PFSK-1 (cell line): ENCODE measurements at regions not wholly inside any gene's neighbourhood (a gene's known extent, or its start where the extent isn't known, plus 50 kb on each side); places are given as distances from the start of the nearest gene placed in this dataset.

Experiments used
- FOXP2 ChIP-seq: optimal IDR thresholded peaks from 2 replicates; pipeline ENCODE3; 2011; ENCODE audit warnings: borderline replicate concordance, control low read depth, inconsistent platforms; ENCODE audit not compliant: insufficient read depth; ENCODE audit errors: extremely low read length, extremely low read depth
- POLR2AphosphoS5 ChIP-seq: IDR thresholded peaks from 2 replicates; pipeline ENCODE4 v1.6.1; 2012; ENCODE audit warnings: low read depth, mild to moderate bottlenecking, control low read depth, low read length, moderate library complexity
- SIN3A ChIP-seq: IDR thresholded peaks from 2 replicates; pipeline ENCODE4 v1.6.1; 2012; ENCODE audit warnings: mild to moderate bottlenecking, low read length, moderate library complexity, borderline replicate concordance; ENCODE audit not compliant: insufficient read depth
- TAF1 ChIP-seq: IDR thresholded peaks from 2 replicates; pipeline ENCODE4 v1.6.1; 2012; ENCODE audit warnings: low read length, control low read depth, borderline replicate concordance; ENCODE audit not compliant: insufficient read depth
- TF ChIP-seq, protein P1 (sequence below), 2 experiments: IDR thresholded peaks; 2 replicates each; pipeline versions ENCODE4 v1.6.1 to v1.8.0; 2011 to 2012; ENCODE audit warnings: low read depth in 2 of 2, low read length in 2 of 2, control low read depth in 1 of 2, inconsistent platforms in 1 of 2, mild to moderate bottlenecking in 1 of 2, moderate library complexity in 1 of 2; ENCODE audit not compliant: insufficient read depth in 1 of 2

DNA sequence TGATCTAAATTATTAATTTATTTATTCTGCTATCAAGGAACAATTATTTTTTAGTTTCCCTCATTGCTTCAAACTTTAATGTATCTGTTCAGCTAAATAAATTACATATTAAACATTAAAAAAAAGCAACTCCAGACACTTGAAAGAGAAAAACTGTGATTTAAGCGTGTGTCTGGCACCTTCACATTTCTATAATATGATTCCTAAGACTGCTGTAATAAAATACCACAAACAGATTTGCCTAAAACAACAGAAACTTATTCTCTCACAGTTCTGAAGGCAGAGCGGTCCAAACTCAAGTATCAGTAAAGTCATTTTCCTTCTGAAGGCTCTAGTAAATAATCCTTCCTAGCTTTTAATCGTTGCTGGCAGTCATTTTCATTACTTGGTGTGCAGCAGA lies 580.4 kb upstream of the KCND2 start:
- no peak for TF ChIP-seq FOXP2
- TF ChIP-seq TAF1 = no peak
- TF ChIP-seq, protein P1, sequence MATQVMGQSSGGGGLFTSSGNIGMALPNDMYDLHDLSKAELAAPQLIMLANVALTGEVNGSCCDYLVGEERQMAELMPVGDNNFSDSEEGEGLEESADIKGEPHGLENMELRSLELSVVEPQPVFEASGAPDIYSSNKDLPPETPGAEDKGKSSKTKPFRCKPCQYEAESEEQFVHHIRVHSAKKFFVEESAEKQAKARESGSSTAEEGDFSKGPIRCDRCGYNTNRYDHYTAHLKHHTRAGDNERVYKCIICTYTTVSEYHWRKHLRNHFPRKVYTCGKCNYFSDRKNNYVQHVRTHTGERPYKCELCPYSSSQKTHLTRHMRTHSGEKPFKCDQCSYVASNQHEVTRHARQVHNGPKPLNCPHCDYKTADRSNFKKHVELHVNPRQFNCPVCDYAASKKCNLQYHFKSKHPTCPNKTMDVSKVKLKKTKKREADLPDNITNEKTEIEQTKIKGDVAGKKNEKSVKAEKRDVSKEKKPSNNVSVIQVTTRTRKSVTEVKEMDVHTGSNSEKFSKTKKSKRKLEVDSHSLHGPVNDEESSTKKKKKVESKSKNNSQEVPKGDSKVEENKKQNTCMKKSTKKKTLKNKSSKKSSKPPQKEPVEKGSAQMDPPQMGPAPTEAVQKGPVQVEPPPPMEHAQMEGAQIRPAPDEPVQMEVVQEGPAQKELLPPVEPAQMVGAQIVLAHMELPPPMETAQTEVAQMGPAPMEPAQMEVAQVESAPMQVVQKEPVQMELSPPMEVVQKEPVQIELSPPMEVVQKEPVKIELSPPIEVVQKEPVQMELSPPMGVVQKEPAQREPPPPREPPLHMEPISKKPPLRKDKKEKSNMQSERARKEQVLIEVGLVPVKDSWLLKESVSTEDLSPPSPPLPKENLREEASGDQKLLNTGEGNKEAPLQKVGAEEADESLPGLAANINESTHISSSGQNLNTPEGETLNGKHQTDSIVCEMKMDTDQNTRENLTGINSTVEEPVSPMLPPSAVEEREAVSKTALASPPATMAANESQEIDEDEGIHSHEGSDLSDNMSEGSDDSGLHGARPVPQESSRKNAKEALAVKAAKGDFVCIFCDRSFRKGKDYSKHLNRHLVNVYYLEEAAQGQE (IDR thresholded peaks at IDR 0.05; ENCODE audit: insufficient read depth in 1 of 2, low read depth in 2 of 2, low read length in 2 of 2) = no peak
- TF ChIP-seq SIN3A = no peak
- TF ChIP-seq POLR2AphosphoS5 = no peak

- TF ChIP-seq FOXP2 (no peak), POLR2AphosphoS5 (no peak), SIN3A (no peak), TAF1 (no peak)
- TF ChIP-seq, protein P1 (IDR thresholded peaks at IDR 0.05; ENCODE audit: insufficient read depth in 1 of 2, low read depth in 2 of 2, low read length in 2 of 2) = no peak
Observed at GRCh38 chr7:119694506-119694905, 578.5 kb upstream of the KCND2 start.

DNA sequence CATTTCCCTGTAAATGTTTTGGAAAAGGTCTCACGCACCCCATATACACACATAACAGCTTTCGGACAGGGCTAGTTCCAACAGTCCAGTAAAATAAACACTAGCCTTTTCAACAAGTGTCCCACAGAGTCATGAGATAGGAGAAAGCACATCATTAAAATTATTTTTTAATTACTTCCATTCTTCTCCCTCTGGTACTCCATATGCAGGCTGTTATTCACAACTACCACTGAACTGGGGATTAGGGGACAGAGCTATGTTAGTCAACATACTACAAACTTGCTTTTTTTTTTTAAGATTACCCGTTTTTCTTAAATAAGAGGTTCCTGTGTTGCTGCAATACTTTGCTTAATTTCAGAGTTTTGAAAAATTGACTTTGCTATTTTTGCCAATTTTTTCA lies 576.6 kb upstream of the KCND2 start:
- TF ChIP-seq FOXP2 = no peak
- TF ChIP-seq TAF1 = no peak

DNA sequence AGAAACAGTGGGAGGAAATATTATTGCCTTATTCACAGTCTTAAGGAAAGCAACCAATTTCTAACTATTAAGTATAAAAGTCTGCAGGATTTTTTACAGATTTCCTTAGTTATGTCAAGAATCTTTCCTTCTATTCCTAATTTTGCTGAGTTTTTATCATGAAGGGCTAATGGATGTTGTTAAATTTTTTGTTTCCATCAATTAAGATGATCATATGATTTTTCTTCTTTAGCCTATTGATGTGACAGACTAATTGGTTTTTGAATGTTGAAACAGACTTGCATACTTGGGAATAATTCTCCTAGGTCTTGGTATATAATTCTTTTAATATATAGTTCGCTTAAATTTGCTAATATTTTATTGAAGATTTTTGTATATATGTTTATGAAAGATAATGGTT lies 569.1 kb upstream of the KCND2 start:
- TF ChIP-seq SIN3A (no peak), TAF1 (no peak), POLR2AphosphoS5 (no peak), FOXP2 (no peak)
- TF ChIP-seq, protein P1 (IDR thresholded peaks at IDR 0.05; ENCODE audit: insufficient read depth in 1 of 2, low read depth in 2 of 2, low read length in 2 of 2) = no peak

- TF ChIP-seq SIN3A = no peak
- TF ChIP-seq, protein P1 (IDR thresholded peaks at IDR 0.05; ENCODE audit: insufficient read depth in 1 of 2, low read depth in 2 of 2, low read length in 2 of 2) = no peak
- no peak for TF ChIP-seq TAF1
- no peak for TF ChIP-seq FOXP2
- no peak for TF ChIP-seq POLR2AphosphoS5
Observed at GRCh38 chr7:119706608-119707007, 566.4 kb upstream of the KCND2 start.
